GM18505 (cell line): ENCODE measurements at regions not wholly inside any gene's neighbourhood (a gene's known extent, or its start where the extent isn't known, plus 50 kb on each side); places are given as distances from the start of the nearest gene placed in this dataset.

Experiments used
- ATAC-seq: cut with Tn5 transposase; IDR thresholded peaks from one replicate; pipeline ENCODE4 v1.9.1; 2021; ENCODE audit not compliant: unreplicated experiment
- POLR2A ChIP-seq: IDR thresholded peaks from 4 replicates; pipeline ENCODE4 v1.6.1; 2011; ENCODE audit warnings: borderline replicate concordance; ENCODE audit not compliant: insufficient read depth, insufficient read length; ENCODE audit errors: extremely low read depth

DNA sequence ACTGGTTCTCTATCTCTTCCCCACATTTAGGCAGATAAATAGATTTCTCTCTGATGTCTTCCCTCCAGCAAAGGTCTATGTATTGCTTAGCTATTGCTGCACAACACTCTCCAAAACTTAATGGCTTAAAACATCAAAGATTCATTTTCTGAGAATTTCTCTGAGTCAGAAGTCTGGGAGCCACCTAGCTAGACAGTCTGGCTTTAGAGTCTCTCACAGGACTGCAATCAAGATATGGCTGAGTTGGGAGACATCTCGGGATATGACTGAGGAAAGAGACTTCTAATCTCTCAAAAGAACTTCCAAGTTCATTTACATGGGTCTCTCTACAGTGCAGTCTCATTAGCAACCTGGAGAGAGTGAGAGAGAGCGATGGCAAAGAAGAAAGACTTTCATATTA, 553.6 kb upstream of the GHITM start:
- no peak for TF ChIP-seq POLR2A
- no peak for ATAC-seq

DNA sequence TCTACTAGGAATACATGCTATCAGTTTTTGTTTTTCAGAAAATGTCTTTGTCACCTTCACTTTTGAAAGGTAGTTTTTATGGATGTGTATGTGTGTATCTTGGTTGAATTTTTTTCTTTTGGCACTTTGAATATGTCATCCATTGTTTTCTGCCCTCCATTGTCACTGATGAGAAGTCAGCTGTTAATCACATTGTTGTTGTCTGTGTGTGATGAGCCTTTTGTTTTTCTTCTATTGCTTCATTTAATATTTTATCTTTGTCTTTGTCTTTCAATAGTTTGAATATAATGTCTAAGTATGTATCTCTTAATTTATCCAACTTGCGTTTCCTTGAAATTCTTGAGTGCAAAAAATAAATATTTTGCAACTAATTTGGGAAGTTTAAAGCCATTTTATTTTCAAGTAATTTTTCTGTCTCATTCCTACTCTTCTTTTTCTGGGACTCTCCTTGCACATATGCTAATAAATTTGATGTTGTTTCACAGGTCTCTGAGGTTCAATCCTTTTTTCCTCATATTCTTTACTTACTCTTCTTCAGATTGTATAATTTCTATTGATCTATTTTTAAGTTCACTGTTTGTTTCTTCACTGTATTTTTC, 546.9 kb upstream of the GHITM start:
- no peak for TF ChIP-seq POLR2A
- no peak for ATAC-seq

DNA sequence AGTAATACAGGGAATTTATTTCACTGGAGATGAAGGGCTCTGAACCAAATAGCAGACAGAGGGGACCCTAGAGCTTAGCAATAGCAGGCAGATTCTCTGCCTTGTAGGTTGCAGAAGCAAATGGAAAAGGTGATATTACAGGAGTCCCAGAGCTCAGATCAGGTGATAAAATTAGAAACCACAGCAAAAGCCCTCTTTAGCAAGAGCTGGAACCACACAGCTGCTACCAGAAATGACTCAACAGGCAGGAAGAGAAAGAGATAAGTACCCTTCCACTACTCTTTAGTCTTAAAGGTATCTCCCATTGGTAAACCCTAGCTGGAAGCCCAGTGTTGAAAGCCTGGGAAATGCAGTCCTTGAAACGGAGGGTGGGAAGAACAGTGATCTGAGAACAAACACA, 535.6 kb upstream of the GHITM start:
- ATAC-seq, result peak; percentile 98
- TF ChIP-seq POLR2A, result no peak

DNA sequence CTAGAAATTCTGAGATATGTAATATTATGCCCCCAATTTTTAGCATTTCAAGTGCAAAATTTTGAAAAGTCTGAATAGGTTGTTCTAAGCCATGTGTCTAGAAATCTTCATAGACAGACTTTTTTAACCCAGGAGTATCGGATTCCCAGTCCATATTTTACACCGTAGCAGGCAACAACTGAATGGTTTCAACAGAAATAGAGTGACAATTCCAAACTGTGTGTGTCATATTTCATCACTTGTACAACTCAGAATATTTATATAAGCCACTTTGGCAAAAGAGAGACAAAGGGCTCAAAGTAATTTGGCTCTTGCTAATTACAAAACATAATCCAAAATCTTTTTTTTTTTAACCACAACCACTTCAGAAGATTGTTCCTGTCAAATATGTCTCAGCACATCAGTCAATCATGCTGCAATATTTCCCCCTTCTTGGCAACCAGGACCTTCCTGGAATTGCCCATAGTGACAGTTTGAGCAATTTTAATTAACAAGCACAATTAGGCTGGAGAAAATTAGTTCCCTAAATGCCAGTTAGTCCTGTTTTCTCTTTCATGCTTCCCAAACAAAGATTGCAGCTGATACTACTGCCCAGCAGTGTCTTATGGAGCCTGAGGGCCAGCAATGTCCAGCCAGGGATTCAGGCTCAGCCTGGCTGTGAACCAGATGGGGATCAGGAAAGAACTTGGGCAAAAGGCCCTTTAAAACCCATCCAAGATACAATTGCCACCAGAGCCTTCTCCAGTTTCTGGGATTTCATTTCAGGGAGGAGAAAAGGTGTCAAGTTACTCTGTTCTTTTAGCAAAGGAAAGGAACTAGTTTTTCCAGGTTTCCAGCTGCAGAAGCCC, 533.3 kb upstream of the GHITM start:
- no peak for TF ChIP-seq POLR2A
- ATAC-seq, result no peak

DNA sequence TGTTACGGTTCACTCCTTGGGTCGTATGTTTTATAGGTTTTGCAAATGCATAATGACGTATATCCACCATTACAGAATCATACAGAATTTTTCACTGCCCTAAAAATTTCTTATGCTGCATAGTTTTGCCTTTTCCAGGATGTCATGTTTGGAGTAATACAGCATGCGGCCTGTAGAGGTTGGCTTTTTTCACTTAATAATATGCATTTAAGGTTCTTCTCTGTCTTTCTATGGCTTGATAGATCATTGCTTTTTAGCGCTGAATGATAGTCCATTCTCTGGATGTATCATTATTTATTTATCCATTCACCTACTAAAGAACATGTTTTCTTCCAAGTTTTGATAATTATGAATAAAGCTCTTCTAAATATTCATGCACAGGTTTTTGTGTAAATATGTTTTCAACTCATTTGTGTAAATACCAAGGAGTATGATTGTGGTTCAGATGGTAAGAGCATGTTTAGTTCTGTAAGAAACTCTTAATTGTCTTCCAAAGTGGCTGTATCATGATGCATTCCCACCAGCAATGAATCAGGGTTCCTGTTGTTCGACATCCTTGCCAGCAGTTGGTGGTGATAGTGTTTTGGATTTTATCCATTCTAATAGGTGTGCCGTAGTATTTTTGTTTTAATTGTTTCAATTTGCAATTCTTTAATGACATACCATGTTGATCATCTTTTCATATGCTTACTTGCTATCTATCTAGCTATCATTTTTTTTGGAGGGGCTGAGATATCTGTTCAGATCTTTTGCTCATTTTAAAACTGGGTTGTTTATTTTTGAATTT, 531.2 kb upstream of the GHITM start:
- no peak for ATAC-seq
- TF ChIP-seq POLR2A, result no peak

DNA sequence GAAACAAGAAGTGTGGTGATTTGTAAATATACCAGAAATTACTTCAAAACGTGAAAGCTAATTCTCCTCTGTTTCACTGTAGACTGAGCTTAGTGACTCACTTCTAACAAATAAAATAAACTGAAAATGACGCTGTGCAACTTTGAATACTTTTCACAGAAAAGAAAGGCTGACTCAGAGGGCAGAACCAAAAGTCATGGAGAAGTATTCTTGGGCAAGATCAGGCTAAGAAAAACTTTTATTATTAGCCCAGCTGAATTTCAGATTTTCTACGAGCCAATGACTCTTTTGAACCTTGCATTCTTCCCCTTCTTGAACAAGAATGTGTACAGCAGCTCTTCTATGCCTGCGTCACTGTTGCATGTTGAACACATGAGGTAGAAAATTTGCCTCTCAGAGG, 527.3 kb upstream of the GHITM start:
- TF ChIP-seq POLR2A, result no peak
- ATAC-seq, result no peak

DNA sequence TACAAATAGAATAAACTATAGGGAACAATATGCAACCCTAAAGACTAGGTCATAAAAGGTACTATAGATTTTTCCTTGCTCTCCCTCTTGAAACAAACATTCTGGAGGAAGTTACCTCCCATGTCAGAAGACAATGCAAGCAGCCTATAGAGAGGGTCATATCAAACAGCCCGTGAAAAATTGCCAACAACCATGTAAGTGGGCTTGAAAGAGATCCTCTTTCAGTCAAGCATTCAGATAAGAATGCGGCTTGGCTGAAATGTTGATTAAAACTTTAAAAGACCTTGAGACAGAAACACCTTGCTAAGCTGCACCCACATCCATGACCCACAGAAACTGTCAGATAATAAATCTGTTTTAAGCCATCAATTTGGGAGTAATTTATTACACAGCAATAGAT, 526.6 kb upstream of the GHITM start:
- ATAC-seq, result no peak

DNA sequence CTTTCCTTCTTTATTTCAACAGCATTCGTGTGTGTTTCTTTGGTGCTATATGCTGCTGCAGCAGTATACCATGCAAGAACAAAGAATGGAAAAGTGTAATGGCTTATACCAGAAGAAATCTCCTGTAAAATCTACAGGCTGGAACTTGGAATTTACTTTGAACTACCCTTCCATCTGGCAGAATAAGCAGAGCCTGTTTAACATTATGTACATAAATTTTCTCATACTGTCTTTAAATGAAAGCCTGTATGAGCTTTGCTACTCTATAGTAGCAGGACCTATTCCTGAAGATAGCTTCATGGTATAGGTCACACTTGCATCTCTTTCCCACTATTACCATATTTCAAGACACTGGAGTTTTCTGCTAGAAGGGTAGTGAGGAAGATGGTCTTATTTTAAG, 522.1 kb upstream of the GHITM start:
- TF ChIP-seq POLR2A, result no peak
- ATAC-seq, result no peak

More for the DNA sequence above, 526.6 kb upstream of the GHITM start:
- TF ChIP-seq POLR2A, result no peak

DNA sequence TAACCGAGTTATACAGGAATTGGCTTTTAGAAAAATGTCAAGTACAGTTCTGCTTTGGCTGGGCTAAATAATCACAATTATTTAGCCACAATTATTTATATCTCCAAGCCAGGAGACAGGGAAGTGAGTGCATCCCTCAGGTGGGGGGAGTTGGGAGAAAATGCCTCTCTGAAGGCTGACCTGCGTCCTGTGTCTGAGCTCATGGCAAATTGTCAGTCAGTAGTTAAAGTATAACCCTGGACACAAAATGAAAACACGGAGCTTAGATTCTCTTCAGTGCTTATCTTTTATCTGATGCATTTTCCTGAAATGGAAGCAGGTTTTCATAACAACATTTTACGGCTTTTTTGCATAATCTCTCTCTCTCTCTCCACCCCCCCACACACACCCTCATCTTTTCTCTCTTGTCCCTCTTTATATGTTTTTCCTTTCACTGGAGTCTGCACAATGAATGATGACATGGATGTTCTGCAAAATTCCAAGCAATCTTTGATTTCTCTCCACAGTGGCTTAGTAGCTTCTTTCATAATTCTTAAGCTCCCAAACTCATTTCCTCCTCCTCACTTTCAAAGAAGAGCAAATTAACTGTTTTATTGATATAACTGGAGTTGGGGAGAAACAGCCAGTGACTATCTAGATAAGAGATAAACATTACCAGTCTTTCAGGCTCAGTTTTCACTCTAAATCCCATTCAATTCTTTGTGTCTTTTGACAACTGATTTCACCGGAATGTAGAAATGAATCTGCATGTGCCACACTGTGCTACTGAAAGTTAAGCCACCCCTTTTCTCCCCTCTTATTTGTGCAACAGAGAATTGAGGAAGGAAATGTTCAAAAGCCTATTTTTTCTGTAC, 521.4 kb upstream of the GHITM start:
- ATAC-seq, result no peak
- no peak for TF ChIP-seq POLR2A

DNA sequence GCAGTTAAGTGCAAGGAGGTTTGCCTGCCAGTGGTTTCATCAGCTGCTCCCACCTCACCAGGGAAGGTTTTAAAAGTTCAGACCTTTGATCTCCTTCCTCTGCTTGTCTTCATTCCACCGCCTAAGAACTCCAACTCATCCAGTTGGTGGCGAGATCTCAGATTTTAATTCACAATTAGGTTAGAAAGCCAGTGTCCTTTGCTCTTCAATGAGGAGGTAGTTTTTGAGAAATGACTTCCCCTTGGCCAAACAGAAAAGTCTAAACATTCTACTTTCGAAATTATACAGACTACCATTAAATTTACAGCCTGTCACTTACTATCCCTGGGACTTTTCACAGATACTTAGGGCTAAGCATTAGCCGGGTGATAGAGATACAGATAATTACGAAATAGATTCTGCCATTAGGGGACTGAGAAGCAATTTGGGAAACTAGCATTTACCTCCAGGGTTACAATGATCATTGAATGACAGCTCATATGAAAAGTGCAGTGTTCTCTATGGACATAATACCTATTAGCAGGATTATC, 513.4 kb upstream of the GHITM start:
- ATAC-seq, result no peak
- TF ChIP-seq POLR2A, result no peak

DNA sequence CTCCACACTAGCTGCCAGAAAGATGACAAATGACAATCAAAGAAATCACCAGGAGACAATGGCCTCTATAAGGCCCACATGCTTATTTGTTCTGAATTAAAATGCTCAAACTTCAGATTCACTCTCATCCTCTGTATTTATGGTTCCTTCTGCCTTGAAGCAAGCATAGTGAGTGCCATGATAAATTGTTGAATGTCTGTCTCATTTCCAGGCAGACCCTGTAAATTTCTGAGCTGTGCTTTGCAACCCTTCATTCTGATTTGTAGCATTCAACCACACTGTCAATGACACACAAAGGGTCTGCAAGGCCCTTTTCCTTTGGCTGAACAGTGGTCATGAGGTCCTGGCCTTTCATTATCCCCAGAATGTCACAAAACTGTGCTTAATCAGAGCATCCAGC, 506.6 kb upstream of the GHITM start:
- no peak for TF ChIP-seq POLR2A
- no peak for ATAC-seq

DNA sequence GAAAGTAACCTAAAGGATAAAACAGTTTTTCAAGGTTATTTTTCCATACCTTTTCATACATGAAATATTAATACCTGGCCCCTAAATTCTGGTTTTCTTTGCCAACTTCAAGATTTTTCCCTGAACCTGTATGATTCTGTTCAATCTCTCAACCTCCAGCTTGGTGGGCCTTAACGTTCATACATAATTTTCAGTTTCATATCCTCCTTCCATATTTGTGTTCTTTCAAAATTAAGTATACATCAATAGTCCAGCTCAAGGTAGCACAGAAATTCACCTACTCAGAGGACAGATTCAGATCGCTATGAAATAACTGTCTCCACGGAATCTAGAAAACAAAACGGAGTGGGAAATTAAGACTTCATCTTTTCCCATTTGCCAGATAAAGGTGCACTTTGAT, 505.8 kb upstream of the GHITM start:
- no peak for TF ChIP-seq POLR2A
- ATAC-seq, result no peak

DNA sequence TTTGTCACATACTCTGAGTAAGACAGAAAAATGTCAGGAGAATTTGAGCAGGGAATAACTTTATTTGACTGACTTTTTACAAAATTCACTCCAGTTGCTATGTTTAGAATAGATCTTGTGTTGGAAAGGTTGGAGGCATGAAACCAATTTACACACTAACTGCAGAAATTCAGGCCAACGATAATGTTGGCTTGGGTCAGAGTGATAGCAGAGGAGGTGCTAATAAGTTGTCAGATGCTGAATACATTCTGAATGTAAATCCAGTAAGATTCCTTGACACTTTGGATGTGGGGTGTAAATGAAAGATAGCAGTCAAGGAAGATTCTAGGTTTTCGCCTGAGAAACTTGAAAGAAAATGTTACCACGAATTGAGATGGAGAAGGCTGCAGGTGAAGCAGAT, 502.5 kb upstream of the GHITM start:
- ATAC-seq, result no peak
- TF ChIP-seq POLR2A, result no peak
